Esophagus squamous epithelium (tissue), 4 donors: ENCODE measurements at regions not wholly inside any gene's neighbourhood (a gene's known extent, or its start where the extent isn't known, plus 50 kb on each side); places are given as distances from the start of the nearest gene placed in this dataset.

Experiments
- CTCF ChIP-seq, 6 experiments: fragments of 450-650 bp in 4 of 6; fragments of 200-600 bp in 2 of 6; sonication (generic) in 2 of 6; IDR thresholded peaks; one replicate each; pipeline ENCODE4 v1.5.1; 2016 to 2019; ENCODE audit warnings: antibody characterized with exemption in 6 of 6, mild to moderate bottlenecking in 4 of 6, moderate library complexity in 4 of 6
- POLR2A ChIP-seq, 4 donors: fragments of 450-650 bp; IDR thresholded peaks; one replicate each; pipeline ENCODE4 v1.6.1; 2017; ENCODE audit warnings: antibody characterized with exemption in 4 of 4, mild to moderate bottlenecking in 4 of 4, moderate library complexity in 3 of 4

GRCh38 chr4:89358935-89359638 is 51.5 kb upstream of the GPRIN3 start:
- TF ChIP-seq CTCF (IDR thresholded peaks at IDR 0.05), result no peak
- TF ChIP-seq POLR2A (IDR thresholded peaks at IDR 0.05), result no peak
